HG03097 (cell line): ENCODE measurements at regions not wholly inside any gene's neighbourhood (a gene's known extent, or its start where the extent isn't known, plus 50 kb on each side); places are given as distances from the start of the nearest gene placed in this dataset.
"Not testable (repeated sequence)": the region's sequence is repeated elsewhere in the genome, so short reads cannot be mapped to it uniquely, and the experiment has no call there.

Experiments
- ATAC-seq: cut with Tn5 transposase; IDR thresholded peaks from one replicate; pipeline ENCODE4 v1.9.1; 2021; ENCODE audit not compliant: unreplicated experiment, low FRiP score

DNA sequence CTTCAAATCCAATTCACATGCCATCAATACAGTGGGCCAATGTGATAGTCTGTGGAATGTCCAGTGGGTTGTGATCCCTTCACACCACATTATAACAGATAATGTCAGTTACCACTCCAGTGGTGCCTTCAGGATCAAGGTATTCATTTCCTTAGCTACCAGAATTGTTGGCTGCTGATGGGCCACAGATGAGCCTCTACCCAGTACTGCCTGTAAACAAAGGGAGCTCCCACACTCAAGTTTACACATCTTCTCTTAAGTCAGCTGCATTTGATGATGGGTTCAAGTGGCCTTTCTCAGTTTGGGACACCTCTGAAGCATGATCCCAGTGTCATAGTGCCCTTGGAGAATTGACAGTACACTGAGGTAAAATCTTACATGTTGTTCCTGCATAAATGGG, 477.0 kb upstream of the CD180 start:
- no peak for ATAC-seq

DNA sequence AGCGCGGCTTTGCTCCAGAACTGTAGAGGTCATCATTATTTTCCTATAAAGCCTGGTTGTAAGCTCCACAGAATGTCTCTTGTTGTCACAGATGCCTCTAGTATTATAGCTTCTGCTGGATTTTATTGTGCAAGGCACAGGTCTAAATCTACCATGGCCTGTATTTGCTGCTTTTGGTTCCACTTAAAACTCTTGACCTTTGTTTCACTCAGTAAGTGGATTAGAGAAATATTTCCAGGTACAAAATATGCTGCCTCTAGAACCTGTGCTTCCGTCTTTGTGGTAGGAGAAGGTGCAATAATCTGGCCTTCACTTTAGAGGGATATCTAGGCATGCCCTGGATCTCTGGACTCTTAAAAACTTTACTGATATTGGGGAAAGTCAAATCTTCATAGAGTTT, 476.6 kb upstream of the CD180 start:
- ATAC-seq, result no peak

DNA sequence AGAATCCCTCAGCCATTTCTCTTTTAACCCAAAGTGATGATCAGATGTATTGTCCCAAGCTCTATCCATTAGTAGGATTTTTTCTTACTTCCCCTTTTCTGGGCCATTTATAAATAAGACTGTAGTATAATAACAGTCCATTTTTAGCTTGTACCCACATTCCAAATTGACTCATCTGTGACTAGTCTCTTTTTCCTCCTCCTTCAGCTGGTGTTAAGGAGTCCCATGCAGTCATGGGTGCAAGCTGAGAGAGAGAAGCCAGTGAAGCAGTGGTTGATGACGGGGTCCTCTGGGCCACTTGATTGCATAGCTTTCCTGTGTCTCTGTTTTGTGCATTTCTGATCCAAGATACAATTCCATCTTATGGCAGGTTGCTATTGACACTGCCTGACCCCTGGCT, 476.0 kb upstream of the CD180 start:
- ATAC-seq, result no peak

DNA sequence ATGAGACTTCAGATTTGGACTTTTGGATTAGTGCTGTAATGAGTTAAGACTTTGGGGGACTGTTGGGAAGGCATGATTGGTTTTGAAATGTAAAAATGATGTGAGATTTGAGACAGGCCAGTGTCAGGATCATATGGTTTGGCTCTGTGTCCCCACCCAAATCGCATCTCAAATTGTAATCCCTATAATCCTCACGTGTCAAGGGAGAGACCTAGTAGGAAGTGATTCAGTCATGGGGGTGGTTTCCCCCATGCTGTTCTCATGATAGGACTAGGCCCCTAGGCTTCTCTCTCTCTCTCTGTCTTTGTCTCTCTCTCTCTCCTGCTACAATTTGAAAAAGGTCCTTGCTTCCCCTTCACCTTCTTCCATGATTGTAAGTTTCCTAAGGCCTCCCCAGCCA, 473.3 kb upstream of the CD180 start:
- ATAC-seq, result no peak

DNA sequence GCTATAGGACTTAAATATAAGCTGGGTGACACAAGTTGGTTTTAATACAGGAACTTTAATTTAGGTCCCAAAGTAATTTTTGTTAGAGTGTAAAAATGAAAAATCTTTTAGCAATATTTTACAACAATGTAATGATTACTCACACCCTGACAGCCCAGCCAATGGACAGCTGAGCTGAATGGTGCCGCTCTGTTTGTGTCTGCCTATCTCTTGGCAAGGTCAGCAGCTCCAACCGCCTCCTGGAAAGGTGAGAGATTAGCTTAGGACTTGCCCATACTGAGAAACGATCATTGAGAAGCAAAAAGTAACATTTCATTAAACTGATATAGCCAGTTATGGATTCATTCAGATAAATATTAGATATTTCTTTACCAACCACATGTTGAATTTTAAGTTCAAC, 463.6 kb upstream of the CD180 start:
- no peak for ATAC-seq

DNA sequence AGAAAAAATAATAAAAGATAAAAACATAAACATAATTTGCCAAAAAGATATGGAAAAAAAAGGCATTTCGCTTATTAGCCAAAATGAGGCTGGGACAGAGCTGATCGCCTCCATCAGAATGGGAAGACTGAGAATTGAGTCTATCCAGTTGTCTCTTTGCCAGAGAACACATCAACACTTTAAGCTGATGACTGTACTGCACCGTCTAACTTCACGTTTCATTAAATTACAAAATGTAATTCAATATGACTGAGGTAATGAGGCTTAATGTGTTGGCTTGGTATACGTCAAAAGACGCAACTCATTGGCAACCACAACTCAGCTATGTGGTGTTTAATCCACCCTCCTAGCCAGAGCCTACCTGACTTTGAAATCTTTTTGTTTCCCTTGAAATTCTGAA, 462.7 kb upstream of the CD180 start:
- no peak for ATAC-seq

DNA sequence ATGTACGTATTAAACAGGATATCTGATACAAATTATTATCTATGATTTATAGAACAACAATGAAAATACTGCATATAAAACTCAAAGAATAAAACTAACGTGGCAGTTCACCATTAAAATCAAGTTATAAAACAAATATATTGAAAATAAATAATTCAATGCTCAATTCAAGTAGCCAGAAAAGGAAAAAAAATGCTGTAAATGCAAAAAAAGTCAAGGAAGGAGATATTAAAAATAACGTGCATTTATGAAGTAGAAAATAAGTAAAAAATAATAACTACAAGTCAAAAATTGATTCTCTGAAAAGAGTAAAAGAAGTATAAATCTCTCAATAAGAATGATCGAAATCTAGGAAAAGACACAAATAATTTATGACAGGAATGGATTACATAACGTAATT, 460.5 kb upstream of the CD180 start:
- ATAC-seq, result no peak

DNA sequence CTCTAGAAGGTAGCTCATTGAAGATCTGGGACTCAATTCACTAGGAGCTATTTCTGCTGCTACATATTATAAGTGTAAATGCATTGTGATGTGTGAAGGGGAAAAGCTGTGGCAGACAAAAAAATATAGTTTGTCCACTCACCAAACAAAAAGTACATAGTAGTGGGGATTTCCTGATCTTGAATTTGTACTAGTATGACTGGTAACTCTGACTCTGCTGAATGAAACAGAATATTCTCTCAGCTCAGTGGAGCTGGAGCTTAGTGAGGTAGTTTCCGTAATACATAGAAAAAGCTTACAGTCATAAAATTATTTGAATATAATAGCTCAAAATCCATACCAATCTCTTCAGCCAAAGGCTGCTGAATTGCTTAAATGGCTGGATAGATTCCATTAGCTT, 455.6 kb upstream of the CD180 start:
- ATAC-seq, result no peak

DNA sequence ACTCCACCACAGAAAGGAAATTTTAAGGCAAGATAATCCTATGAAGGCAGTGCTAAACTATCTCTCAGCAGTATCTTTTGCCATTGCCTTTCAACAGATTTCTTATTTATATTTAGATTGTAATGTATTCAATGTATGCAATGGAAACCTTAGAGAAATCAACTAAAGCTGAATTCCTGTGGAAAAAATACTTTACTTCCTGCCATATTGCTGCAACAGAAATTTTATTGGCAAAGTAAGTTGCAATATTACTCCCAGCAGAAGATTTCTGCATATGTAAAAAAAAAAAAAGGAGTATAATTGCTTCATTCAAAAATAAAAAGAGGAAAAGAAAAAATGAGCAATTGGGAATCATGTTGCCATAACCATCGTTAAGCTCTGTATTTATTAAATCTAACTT, 454.6 kb upstream of the CD180 start:
- ATAC-seq, result no peak

DNA sequence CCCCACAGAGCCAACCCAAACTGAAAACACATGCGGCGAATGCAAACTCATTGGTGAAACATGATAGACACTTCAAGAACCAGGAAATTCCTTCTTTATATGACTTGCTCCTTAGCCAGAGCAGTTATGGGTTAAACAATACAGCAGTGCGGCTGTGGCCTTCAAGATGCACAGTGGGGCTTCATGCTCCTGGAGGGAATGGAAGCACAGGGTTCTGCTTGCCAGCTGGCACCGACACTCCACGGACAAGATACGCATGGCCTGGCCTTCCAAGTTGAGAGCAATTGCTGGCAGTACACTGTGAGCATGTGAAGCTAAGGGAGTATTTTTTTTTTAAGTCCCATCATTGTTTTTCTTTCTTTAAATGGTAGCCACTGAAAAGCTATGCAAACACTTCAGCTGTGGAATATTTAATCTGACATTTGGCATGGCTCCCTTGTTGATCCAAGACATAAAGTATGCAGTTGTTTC, 451.6 kb upstream of the CD180 start:
- ATAC-seq, result no peak

DNA sequence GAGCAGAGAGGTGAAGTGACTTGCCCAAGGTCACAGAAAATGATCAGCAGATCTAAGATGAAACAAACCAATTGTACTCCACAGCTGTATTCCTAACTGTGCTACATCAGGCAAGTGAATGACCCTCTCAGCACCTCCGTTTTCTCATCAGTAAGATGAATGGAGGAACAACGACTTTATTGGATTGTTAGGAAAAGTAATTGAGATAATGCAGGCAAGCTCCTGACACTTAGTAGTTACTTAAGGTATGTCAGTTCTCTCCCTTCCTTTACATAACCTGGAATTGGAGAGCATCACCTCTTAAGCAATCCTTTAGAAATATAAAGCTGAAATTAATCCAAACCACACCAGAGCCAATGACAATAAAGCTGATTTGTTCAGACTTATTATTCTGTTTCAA, 451.2 kb upstream of the CD180 start:
- no peak for ATAC-seq

DNA sequence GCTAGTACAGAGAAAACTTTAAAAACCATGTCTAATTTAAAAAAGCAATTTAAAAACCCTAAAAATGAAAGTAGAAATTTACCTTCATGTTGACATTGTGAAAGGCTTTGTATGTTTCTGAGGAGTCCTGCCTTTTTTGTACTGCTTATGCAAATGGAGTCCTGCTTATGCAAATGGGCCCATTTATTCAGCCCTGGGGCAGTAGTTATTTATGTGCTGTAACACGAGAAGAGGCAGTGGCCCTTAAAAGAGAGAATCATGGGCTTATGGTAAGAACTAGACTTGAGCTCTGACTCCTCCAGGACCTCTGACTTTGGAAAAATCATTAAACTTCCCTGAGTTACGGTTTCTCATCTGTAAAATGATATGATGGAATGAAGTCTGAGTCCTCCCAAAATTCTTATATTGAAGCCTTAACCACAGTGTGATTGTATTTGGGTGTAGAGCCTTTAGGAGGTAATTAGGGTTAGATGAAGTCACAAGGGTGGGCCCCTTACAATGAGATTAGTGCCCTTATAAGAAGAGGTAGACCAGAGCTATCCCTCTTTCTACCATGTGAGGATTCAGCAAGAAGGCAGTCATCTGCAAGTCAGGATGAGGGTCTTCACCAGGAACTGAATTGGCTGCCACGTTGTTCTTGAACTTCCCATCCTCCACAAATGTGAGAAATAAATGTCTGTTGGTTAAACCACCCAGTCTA, 447.8 kb upstream of the CD180 start:
- ATAC-seq, result no peak

DNA sequence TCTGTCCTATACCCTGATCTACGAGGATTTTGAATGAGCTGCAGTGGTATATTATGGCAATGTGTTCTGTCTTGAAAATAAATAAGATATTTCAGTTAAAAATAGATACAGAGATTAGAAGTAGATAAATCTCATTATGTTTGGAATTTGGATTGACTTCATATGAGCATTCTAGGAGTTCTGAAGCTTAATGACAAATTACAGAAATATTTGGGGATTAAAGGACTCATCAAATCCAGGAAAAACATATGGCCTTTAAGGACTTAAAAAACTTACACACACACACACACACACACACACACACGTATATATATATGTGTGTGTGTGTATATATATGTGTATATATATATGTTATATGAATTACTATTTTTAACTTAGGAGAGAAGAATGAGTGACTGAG, 446.9 kb upstream of the CD180 start:
- ATAC-seq, result no peak

DNA sequence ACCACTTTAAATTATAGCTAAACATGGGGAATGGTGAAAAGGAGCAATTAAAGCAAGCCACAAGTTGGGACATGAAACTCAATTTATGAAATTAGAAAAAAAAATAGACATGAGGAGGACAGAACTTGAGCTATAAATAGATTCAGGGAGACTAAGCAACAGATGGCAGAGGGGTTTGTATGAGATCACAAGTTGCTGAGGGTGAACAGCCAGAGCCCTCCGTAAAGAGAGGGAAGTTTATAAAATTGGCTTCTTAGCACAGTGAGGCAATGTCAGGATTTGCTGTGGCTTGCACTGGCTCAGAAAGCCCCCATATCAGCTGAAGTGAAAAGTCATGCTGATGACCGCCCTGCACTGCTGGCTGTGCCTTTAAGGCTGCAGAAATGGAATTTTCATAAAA, 443.4 kb upstream of the CD180 start:
- ATAC-seq, result no peak

DNA sequence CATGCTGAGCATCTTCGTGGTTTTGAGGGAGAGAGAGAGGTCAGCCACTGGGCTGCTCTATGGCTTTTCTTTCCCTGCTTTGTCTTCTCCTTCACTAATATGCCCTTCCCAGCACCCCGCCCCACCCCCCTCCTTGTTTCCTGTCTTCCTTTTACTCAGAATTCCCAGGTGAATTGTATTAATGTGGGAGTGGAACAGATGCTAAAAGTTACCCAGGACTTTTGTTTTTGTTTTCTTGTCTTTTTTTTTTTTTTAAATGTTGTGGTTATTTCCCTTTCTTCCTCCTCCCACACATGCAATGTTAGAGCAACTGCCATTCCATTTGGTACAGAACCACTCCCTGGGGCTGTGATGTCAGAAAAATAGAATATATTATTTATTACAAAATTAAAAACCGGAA, 442.7 kb upstream of the CD180 start:
- ATAC-seq, result no peak

DNA sequence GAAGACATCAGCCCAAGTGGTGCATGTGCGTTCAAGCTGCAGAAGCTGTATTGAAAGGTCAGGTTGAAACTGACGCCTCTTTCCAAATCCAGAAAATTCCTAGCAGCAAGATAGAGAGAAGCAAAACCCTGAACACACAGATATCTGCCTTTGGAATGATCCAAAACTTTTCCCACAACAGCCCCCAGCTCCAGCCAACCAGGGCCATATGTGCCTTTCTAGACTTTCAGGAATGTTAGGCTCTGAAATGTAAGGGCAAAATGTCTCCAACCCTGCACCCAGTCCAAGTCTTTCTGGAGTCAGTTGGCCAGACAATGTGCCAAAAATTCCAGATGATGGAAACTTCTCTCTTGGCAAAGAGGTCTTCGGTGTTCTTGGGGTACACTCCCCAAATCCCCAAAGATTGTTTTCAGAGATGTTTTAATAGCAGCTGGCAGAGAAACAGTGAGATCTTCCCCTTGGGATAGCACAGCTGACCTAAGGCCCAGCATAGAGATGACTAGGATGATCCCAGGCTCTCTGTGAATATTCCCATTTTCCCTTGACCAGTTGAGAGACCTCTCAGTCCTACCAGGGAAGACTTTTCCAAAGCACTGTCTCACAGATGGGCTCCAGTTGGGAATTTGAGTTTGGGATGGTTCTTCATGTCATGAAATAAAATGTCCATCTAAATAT, 440.4 kb upstream of the CD180 start:
- ATAC-seq, result no peak

DNA sequence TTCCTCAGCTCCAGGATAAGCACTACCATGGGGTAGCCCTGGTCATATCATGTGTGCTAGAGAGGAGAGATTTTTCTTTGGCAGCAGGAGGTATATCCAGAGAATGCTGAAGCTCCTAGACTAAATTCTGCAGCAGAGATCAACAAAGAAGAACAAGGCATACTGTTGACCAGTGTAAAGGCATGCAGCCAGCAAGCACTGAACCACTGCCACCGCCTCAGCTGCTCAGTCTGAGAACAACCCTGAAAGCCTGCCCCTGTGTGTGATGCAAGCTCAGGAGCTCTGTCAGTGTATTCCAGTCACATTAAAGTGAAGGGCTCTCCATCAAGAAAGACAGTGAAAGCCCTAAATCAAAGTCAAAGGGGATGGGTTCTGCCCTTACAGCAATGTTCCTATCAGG, 439.5 kb upstream of the CD180 start:
- no peak for ATAC-seq

DNA sequence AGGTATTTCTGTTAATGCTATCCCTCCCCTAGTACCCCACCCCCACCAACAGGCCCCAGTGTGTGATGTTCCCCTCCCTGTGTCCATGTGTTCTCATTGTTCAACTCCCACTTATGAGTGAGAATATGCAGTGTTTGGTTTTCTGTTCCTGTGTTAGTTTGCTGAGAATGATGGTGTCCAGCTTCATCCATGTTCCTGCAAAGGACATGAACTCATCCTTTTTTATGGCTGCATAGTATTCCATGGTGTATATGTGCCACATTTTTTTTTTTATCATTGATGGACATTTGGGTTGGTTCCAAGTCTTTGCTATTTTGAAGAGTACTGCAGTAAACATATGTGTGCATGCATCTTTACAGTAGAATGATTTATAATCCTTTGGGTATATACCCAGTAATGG, 430.5 kb upstream of the CD180 start:
- not testable (repeated sequence) for ATAC-seq

DNA sequence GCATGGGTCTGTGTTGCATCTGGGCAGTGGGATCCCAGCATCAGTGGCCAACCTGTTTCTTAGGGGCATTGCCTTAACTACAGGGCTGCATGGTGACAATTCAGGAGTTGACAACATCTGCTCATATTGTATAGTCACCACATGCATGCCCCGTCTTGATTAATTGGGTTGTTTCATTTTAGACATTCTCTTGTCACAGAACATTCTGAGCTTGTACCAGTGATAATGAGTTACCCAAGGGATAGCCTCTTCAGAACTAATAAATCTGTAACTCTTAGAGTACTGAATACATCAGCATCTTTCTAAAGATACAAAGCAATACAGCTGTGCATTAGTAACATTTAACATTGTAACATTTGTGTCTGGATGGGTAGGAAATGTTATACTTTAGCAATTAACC, 426.5 kb upstream of the CD180 start:
- no peak for ATAC-seq

DNA sequence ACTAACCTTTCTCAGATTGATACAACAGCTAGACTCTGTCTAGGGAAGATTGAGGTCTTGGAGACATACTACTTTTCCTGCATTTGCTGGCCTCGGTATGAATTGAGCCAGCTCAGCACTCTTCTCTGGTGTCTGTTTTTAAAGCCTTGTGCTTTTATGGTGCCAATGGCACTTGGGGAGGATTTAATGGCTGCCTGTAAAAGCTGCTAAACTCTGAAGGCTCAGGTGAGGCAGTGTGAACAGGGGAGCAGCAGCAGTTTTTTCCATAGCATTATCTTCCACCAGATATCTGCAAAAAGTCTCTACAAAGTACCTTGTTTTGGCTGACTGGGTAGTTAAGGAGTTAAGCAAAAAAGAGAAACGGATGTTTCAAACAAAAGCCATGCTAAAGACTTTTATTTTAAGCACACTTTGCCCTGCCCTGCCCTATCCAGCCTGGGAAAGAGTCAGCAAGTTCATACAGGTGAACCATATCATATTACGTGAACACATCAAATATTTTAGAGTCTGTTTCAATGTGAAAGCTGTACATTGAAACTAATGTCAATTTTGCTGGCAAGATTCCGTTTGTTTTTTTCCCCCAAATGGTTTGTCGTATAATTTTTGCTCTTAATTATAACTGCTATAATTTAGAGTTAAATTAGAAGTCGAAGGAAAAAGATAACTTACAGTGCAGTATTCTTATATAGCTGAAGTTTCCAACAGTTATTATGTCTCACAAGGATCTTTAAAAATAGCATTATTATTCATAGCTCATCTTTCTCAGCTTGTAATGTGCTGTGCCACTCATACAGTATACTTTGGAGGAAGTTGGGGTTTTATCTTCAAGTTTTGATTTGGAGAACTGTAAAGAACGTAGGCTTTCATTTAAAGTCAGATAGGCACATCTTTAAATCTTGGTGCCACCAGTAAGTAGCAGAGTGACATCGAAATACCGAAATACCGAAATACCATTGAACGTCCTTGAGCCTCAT, 424.1 kb upstream of the CD180 start:
- ATAC-seq, result no peak

DNA sequence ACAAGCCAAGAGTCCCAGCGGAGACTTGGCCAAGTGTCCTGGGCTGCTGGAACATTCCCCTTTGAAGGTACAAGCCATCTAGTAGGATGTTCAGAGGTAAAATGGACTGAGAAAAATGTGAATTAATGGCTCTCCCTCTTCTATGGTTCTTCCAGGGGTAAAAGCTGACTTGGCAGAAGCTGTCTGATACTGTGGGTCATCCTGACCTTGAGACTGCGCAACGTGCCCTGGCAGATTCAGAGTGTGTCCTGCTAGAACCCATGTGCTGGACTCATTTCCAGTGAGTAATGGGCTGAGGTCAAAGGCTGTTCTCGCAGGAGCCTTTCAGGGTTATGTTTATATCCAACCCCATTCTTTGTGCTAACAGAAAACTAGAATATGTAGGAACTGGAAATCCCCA, 423.0 kb upstream of the CD180 start:
- ATAC-seq, result no peak
